ENCODE measurements at regions not wholly inside any gene's neighbourhood (a gene's known extent, or its start where the extent isn't known, plus 50 kb on each side); places are given as distances from the start of the nearest gene placed in this dataset.
"Not testable (repeated sequence)": the region's sequence is repeated elsewhere in the genome, so short reads cannot be mapped to it uniquely, and the experiment has no call there.

GRCh38 chr11:134939905-134940304 is 527.9 kb upstream of the B3GAT1 start:
- TF ChIP-seq CTCF (conservative IDR thresholded peaks at IDR 0.05; ENCODE audit: low read depth, low read length), result peak; percentile 7
- no peak for DNase-seq (ENCODE audit: low read depth)
- H3K4me3 ChIP-seq (ENCODE audit: low read length), result no peak overlapping the region

- no peak for TF ChIP-seq CTCF (conservative IDR thresholded peaks at IDR 0.05; ENCODE audit: low read depth, low read length)
- no peak for DNase-seq (ENCODE audit: low read depth)
- H3K4me3 ChIP-seq (ENCODE audit: low read length), result no peak overlapping the region
Measured at GRCh38 chr11:134939031-134939430, 527.0 kb upstream of the B3GAT1 start.

- no peak overlapping the region for H3K4me3 ChIP-seq (ENCODE audit: low read length)
- no peak for DNase-seq (ENCODE audit: low read depth)
- no peak for TF ChIP-seq CTCF (conservative IDR thresholded peaks at IDR 0.05; ENCODE audit: low read depth, low read length)
Measured at GRCh38 chr11:134938212-134938611, 526.2 kb upstream of the B3GAT1 start.

GRCh38 chr11:134937193-134937592 is 525.2 kb upstream of the B3GAT1 start:
- not testable (repeated sequence) for H3K4me3 ChIP-seq (ENCODE audit: low read length); DNase-seq (ENCODE audit: low read depth)

GRCh38 chr11:134932761-134933160 is 520.7 kb upstream of the B3GAT1 start:
- DNase-seq (ENCODE audit: low read depth), result no peak
- TF ChIP-seq CTCF (conservative IDR thresholded peaks at IDR 0.05; ENCODE audit: low read depth, low read length), result no peak
- H3K4me3 ChIP-seq (ENCODE audit: low read length), result no peak overlapping the region

- DNase-seq (ENCODE audit: low read depth), result no peak
- no peak for TF ChIP-seq CTCF (conservative IDR thresholded peaks at IDR 0.05; ENCODE audit: low read depth, low read length)
- no peak overlapping the region for H3K4me3 ChIP-seq (ENCODE audit: low read length)
Measured at GRCh38 chr11:134925432-134925831, 513.4 kb upstream of the B3GAT1 start.

GRCh38 chr11:134923441-134923840 is 511.4 kb upstream of the B3GAT1 start:
- no peak overlapping the region for H3K4me3 ChIP-seq (ENCODE audit: low read length)
- TF ChIP-seq CTCF (conservative IDR thresholded peaks at IDR 0.05; ENCODE audit: low read depth, low read length), result no peak
- no peak for DNase-seq (ENCODE audit: low read depth)

- no peak for DNase-seq (ENCODE audit: low read depth)
- no peak for TF ChIP-seq CTCF (conservative IDR thresholded peaks at IDR 0.05; ENCODE audit: low read depth, low read length)
Measured at GRCh38 chr11:134921938-134922337, 509.9 kb upstream of the B3GAT1 start.

More at GRCh38 chr11:134921938-134922337, 509.9 kb upstream of the B3GAT1 start:
- H3K4me3 ChIP-seq (ENCODE audit: low read length), result no peak overlapping the region
